B cell (primary cell): ENCODE measurements at regions not wholly inside any gene's neighbourhood (a gene's known extent, or its start where the extent isn't known, plus 50 kb on each side); places are given as distances from the start of the nearest gene placed in this dataset.

Source experiments
- ATAC-seq: fragments of 200-7000 bp; cut with Tn5 transposase; one replicate; pipeline ENCODE4 v1.10.0; 2021; ENCODE audit warnings: low read depth, mild to moderate bottlenecking, moderate number of reproducible peaks, moderate library complexity
- CTCF ChIA-PET: fragments of 350-600 bp; sonication (Branson Sonifier 250); formaldehyde crosslinking; loops from one replicate; lab custom pipeline; 2021; ENCODE audit warnings: antibody characterized with exemption, inconsistent platforms; lab: Charles Lee
- POLR2A ChIA-PET: fragments of 350-600 bp; sonication (Branson Sonifier 250); formaldehyde crosslinking; loops from one replicate; lab custom pipeline; 2021; ENCODE audit warnings: antibody characterized with exemption; lab: Charles Lee
- DNase-seq: peaks from one replicate; pipeline ENCODE4 v3.0.0; 2013
- H2AFZ ChIP-seq: 2 replicates; pipeline ENCODE4 v1.6.1; 2012; ENCODE audit warnings: mild to moderate bottlenecking, low read depth, low read length; ENCODE audit not compliant: insufficient read depth, poor library complexity, severe bottlenecking
- H3K27ac ChIP-seq, 2 donors: 1 replicate in 1 of 2; 2 replicates in 1 of 2; pipeline ENCODE4 v1.5.1; 2012 to 2013; ENCODE audit warnings: low read length in 2 of 2, mild to moderate bottlenecking in 2 of 2, moderate library complexity in 1 of 2
- H3K27me3 ChIP-seq, 4 experiments: fragments of 200-600 bp in 1 of 4; sonication (generic) in 1 of 4; replicated peaks in 1 of 4; 1 replicate in 2 of 4; 2 replicates in 2 of 4; pipeline versions ENCODE4 v1.6.1 to v1.7.0; 2013 to 2016; ENCODE audit warnings: low read length in 3 of 4, mild to moderate bottlenecking in 2 of 4, mixed read lengths in 1 of 4, moderate library complexity in 1 of 4; ENCODE audit not compliant: insufficient read depth in 4 of 4, control insufficient read depth in 3 of 4; ENCODE audit errors: control extremely low read depth in 1 of 4
- H3K36me3 ChIP-seq, 2 experiments: replicated peaks in 1 of 2; 1 replicate in 1 of 2; 2 replicates in 1 of 2; pipeline versions ENCODE4 v1.6.1 to v1.7.1; 2013; ENCODE audit warnings: low read length in 1 of 2; ENCODE audit not compliant: insufficient read depth in 2 of 2, control insufficient read depth in 1 of 2; ENCODE audit errors: control extremely low read depth in 1 of 2, extremely low read depth in 1 of 2
- H3K4me1 ChIP-seq, 2 donors: fragments of 200-600 bp in 1 of 2; sonication (generic) in 1 of 2; 1 replicate in 1 of 2; 2 replicates in 1 of 2; pipeline versions ENCODE4 v1.5.1 to v1.6.1; 2013 to 2017; ENCODE audit warnings: low read length in 2 of 2; ENCODE audit not compliant: control insufficient read depth in 2 of 2, insufficient read depth in 2 of 2
- H3K4me2 ChIP-seq: replicated peaks from 2 replicates; pipeline ENCODE3; 2012; ENCODE audit warnings: mild to moderate bottlenecking, low read depth, low read length; ENCODE audit not compliant: poor library complexity, severe bottlenecking
- H3K4me3 ChIP-seq, 5 experiments: fragments of 200-600 bp in 1 of 5; sonication (generic) in 1 of 5; 1 replicate in 3 of 5; 2 replicates in 2 of 5; pipeline versions ENCODE4 v1.5.1 to v1.7.0; 2011 to 2016; ENCODE audit warnings: low read length in 4 of 5, mild to moderate bottlenecking in 4 of 5, low read depth in 2 of 5, control low read depth in 1 of 5, moderate library complexity in 1 of 5; ENCODE audit not compliant: insufficient read depth in 1 of 5; ENCODE audit errors: control extremely low read depth in 1 of 5, extremely low read depth in 1 of 5
- H3K79me2 ChIP-seq: fragments of 200-600 bp; sonication (generic); one replicate; pipeline ENCODE4 v1.6.0; 2016; ENCODE audit warnings: low read length; ENCODE audit not compliant: control insufficient read depth, insufficient read depth
- H3K9ac ChIP-seq: fragments of 200-600 bp; sonication (generic); 2 replicates; pipeline ENCODE4 v1.6.1; 2017; ENCODE audit warnings: mild to moderate bottlenecking, low read length, moderate library complexity
- H3K9me3 ChIP-seq, 3 donors: one replicate each; pipeline versions ENCODE4 v1.6.1 to v1.7.1; 2013; ENCODE audit warnings: low read length in 2 of 3; ENCODE audit not compliant: control insufficient read depth in 2 of 3, insufficient read depth in 1 of 3; ENCODE audit errors: control extremely low read depth in 1 of 3
- H4K20me1 ChIP-seq: 2 replicates; pipeline ENCODE4 v1.6.0; 2012; ENCODE audit warnings: mild to moderate bottlenecking, low read length; ENCODE audit not compliant: insufficient read depth, control insufficient read depth, poor library complexity, severe bottlenecking
- H3K27ac Mint-ChIP-seq: one replicate; pipeline ENCODE4 v1.8.0; 2021; ENCODE audit warnings: mixed read lengths
- H3K27me3 Mint-ChIP-seq: one replicate; pipeline ENCODE4 v1.8.0; 2021; ENCODE audit warnings: mixed read lengths
- H3K4me1 Mint-ChIP-seq: one replicate; pipeline ENCODE4 v1.8.0; 2021; ENCODE audit warnings: mixed read lengths
- H3K4me3 Mint-ChIP-seq: one replicate; pipeline ENCODE4 v1.8.0; 2021; ENCODE audit warnings: mixed read lengths
- H3K9me3 Mint-ChIP-seq: one replicate; pipeline ENCODE4 v1.8.0; 2022; ENCODE audit warnings: mixed read lengths; ENCODE audit not compliant: insufficient read depth
- CTCF ChIP-seq: fragments of 200-600 bp; IDR thresholded peaks from one replicate; pipeline ENCODE4 v1.8.0; 2022; ENCODE audit warnings: antibody characterized with exemption, mild to moderate bottlenecking
- EZH2 ChIP-seq: IDR thresholded peaks from 2 replicates; pipeline ENCODE4 v1.6.1; 2012; ENCODE audit warnings: borderline replicate concordance, low read depth, mild to moderate bottlenecking, moderate library complexity, low read length; ENCODE audit not compliant: insufficient read depth, poor library complexity, severe bottlenecking
- WGBS: methylation state at CpG from one replicate; pipeline ENCODE4 v1.1.5; 2013; ENCODE audit warnings: missing lambda C conversion rate; ENCODE audit not compliant: insufficient coverage; 5-methylcytosine and 5-hydroxymethylcytosine counted together
- intact Hi-C: fragments of 100-400 bp; cut with micrococcal nuclease; formaldehyde crosslinking; loops from one replicate; pipeline ENCODE4 v1.10.0; 2022

- Histone ChIP-seq H2AFZ (no peak overlapping the region), H3K27me3 (no peaks in the 10 kb centered on the region), H3K9ac (no peak overlapping the region), H3K27ac (no peak overlapping the region), H4K20me1 (no peaks in the 10 kb centered on the region), H3K9me3 (no peaks in the 10 kb centered on the region), H3K79me2 (no peaks in the 10 kb centered on the region), H3K36me3 (no peaks in the 10 kb centered on the region), H3K4me2 (no peak overlapping the region), H3K4me3 (no peak overlapping the region), H3K4me1 (no peaks in the 10 kb centered on the region)
- intact Hi-C loops: no loop called here
- Mint-ChIP-seq H3K4me3 (no peak overlapping the region), H3K4me1 (no peaks in the 10 kb centered on the region), H3K27me3 (no peaks in the 10 kb centered on the region), H3K27ac (no peak overlapping the region), H3K9me3 (no peaks in the 10 kb centered on the region)
- ChIA-PET CTCF (no interaction called here), POLR2A (no interaction called here)
- no peak for TF ChIP-seq EZH2
- TF ChIP-seq CTCF: no peak
- WGBS: 83% methylated on average over 6 of the region's 10 CpGs
- DNase-seq (no peak), ATAC-seq (no peak)
These were observed 151.1 kb upstream of the DPT start for GRCh38 chr1:168879896-168880734.

DNA sequence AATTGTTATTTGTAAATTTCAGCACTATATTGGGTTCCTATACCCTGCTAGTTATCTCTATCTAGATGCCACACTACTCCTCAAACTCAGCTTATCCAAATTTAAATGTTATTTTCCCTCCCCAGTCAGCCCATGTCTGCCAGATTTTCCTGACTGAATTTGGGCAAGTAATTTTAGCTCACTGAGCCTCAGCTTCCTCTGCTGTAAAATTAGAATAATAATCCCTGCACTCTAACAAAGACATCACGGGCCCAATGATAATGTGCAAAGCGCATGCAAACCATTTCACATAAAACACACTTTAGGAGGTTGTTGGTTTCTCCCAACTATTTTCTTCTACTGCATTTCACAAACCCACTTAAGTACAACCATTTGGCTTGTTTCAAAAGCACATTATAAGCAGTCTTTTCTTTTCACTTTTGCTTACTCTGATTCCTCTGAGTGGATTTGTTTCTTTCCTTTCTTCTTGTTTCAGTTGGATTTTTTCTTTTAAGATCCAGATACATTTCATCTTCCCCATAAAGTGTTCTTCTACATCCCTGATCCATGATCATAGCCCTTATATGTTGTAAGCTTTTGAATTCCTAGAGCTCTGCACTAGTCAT lies 152.8 kb upstream of the DPT start:
- DNase-seq (no peak), ATAC-seq (no peak)
- Histone ChIP-seq H3K27me3 (no peaks in the 10 kb centered on the region), H3K4me1 (no peaks in the 10 kb centered on the region), H3K4me2 (no peak overlapping the region), H3K36me3 (no peaks in the 10 kb centered on the region), H3K9ac (no peak overlapping the region), H3K27ac (no peak overlapping the region), H4K20me1 (no peaks in the 10 kb centered on the region), H3K79me2 (no peaks in the 10 kb centered on the region), H3K4me3 (no peak overlapping the region), H2AFZ (no peak overlapping the region), H3K9me3 (no peaks in the 10 kb centered on the region)
- intact Hi-C loops: no loop called here
- H3K9me3 Mint-ChIP-seq: no peaks in the 10 kb centered on the region
- WGBS: no CpG with 5 or more reads among the region's 2 CpGs
- H3K27ac Mint-ChIP-seq: no peak overlapping the region
- CTCF ChIA-PET: no interaction called here
- POLR2A ChIA-PET: no interaction called here
- H3K4me3 Mint-ChIP-seq: no peak overlapping the region
- no peaks in the 10 kb centered on the region for H3K4me1 Mint-ChIP-seq
- no peaks in the 10 kb centered on the region for H3K27me3 Mint-ChIP-seq
- TF ChIP-seq EZH2 (no peak), CTCF (no peak)
